Mesenchymal stem cell (in vitro differentiated cells and primary cell): ENCODE measurements at regions not wholly inside any gene's neighbourhood (a gene's known extent, or its start where the extent isn't known, plus 50 kb on each side); places are given as distances from the start of the nearest gene placed in this dataset.
A peak's percentile ranks its signal among the peaks of the same experiment; 100 is the strongest.

Experiments
- DNase-seq: peaks from one replicate; pipeline ENCODE4 v3.0.0-alpha.2; 2013
- H2AFZ ChIP-seq: one replicate; pipeline ENCODE4 v1.6.1; 2013; ENCODE audit warnings: low read depth, mild to moderate bottlenecking, control low read depth, inconsistent platforms, low read length, moderate library complexity
- H2AK5ac ChIP-seq: 2 replicates; pipeline ENCODE4 v1.6.1; 2013; ENCODE audit warnings: low read length, moderate library complexity, mild to moderate bottlenecking, inconsistent platforms; ENCODE audit not compliant: severe bottlenecking
- H2BK120ac ChIP-seq: one replicate; pipeline ENCODE4 v1.6.1; 2013; ENCODE audit warnings: low read depth, mild to moderate bottlenecking, inconsistent platforms, low read length, moderate library complexity
- H2BK12ac ChIP-seq, 2 experiments: one replicate each; pipeline ENCODE4 v1.6.1; 2013; ENCODE audit warnings: inconsistent platforms in 2 of 2, low read length in 2 of 2, mild to moderate bottlenecking in 2 of 2, moderate library complexity in 2 of 2, control low read depth in 1 of 2
- H2BK15ac ChIP-seq: one replicate; pipeline ENCODE4 v1.6.1; 2013; ENCODE audit warnings: mild to moderate bottlenecking, low read depth, inconsistent platforms; ENCODE audit not compliant: poor library complexity, severe bottlenecking
- H2BK5ac ChIP-seq: 2 replicates; pipeline ENCODE4 v1.6.1; 2013; ENCODE audit warnings: low read depth, mild to moderate bottlenecking, low read length, control low read depth, inconsistent platforms; ENCODE audit not compliant: poor library complexity, severe bottlenecking
- H3K14ac ChIP-seq, 2 experiments: one replicate each; pipeline ENCODE4 v1.6.1; 2013; ENCODE audit warnings: inconsistent platforms in 2 of 2, low read length in 2 of 2, control low read depth in 1 of 2, mild to moderate bottlenecking in 1 of 2, moderate library complexity in 1 of 2
- H3K18ac ChIP-seq, 2 experiments: one replicate each; pipeline ENCODE4 v1.6.1; 2013; ENCODE audit warnings: inconsistent platforms in 2 of 2, low read length in 2 of 2, control low read depth in 1 of 2, low read depth in 1 of 2, mild to moderate bottlenecking in 1 of 2
- H3K23ac ChIP-seq, 2 experiments: one replicate each; pipeline ENCODE4 v1.6.1; 2013; ENCODE audit warnings: inconsistent platforms in 2 of 2, low read length in 2 of 2, mild to moderate bottlenecking in 2 of 2, moderate library complexity in 2 of 2, control low read depth in 1 of 2
- H3K27ac ChIP-seq: 2 replicates; pipeline ENCODE4 v1.5.1; 2013; ENCODE audit warnings: mild to moderate bottlenecking, moderate library complexity, low read length, control low read depth, inconsistent platforms; ENCODE audit not compliant: poor library complexity, severe bottlenecking
- H3K27me3 ChIP-seq, 2 experiments: 2 replicates each; pipeline versions ENCODE4 v1.6.1 to v1.7.0; 2013; ENCODE audit warnings: low read length in 2 of 2, mild to moderate bottlenecking in 2 of 2, moderate library complexity in 2 of 2, control low read depth in 1 of 2, inconsistent platforms in 1 of 2; ENCODE audit not compliant: control insufficient read depth in 1 of 2, insufficient read depth in 1 of 2
- H3K36me3 ChIP-seq, 2 experiments: 2 replicates each; pipeline versions ENCODE4 v1.6.1 to v1.7.0; 2013; ENCODE audit warnings: low read length in 2 of 2, control low read depth in 1 of 2, inconsistent platforms in 1 of 2, low read depth in 1 of 2, mild to moderate bottlenecking in 1 of 2; ENCODE audit not compliant: insufficient read depth in 2 of 2, control insufficient read depth in 1 of 2
- H3K4ac ChIP-seq, 2 experiments: one replicate each; pipeline ENCODE4 v1.6.1; 2013; ENCODE audit warnings: inconsistent platforms in 2 of 2, low read length in 2 of 2, mild to moderate bottlenecking in 2 of 2, moderate library complexity in 2 of 2, control low read depth in 1 of 2, low read depth in 1 of 2
- H3K4me1 ChIP-seq: 2 replicates; pipeline ENCODE4 v1.6.1; 2013; ENCODE audit warnings: low read depth, low read length, control low read depth; ENCODE audit not compliant: control insufficient read depth, insufficient read depth
- H3K4me2 ChIP-seq: 2 replicates; pipeline ENCODE4 v1.6.1; 2013; ENCODE audit warnings: low read length, mild to moderate bottlenecking, inconsistent platforms; ENCODE audit not compliant: poor library complexity, severe bottlenecking
- H3K4me3 ChIP-seq, 2 experiments: 2 replicates each; pipeline versions ENCODE4 v1.5.1 to v1.7.0; 2013; ENCODE audit warnings: low read length in 2 of 2, mild to moderate bottlenecking in 2 of 2, control low read depth in 1 of 2, low read depth in 1 of 2; ENCODE audit not compliant: insufficient read depth in 1 of 2
- H3K79me1 ChIP-seq: replicated peaks from 2 replicates; pipeline ENCODE4 v1.6.1; 2013; ENCODE audit warnings: mild to moderate bottlenecking, control low read depth, low read length, inconsistent platforms; ENCODE audit not compliant: poor library complexity, severe bottlenecking
- H3K9ac ChIP-seq: 2 replicates; pipeline ENCODE4 v1.7.0; 2013; ENCODE audit warnings: mild to moderate bottlenecking, low read length, moderate library complexity
- H3K9me3 ChIP-seq: 2 replicates; pipeline ENCODE4 v1.7.0; 2013; ENCODE audit warnings: mild to moderate bottlenecking, low read length; ENCODE audit not compliant: control insufficient read depth
- H4K8ac ChIP-seq: one replicate; pipeline ENCODE4 v1.6.1; 2013; ENCODE audit warnings: inconsistent platforms, mild to moderate bottlenecking, low read length, moderate library complexity
- H4K91ac ChIP-seq: one replicate; pipeline ENCODE4 v1.6.1; 2013; ENCODE audit warnings: mild to moderate bottlenecking, low read length, inconsistent platforms
- WGBS: methylation state at CpG from one replicate; pipeline ENCODE4 v1.1.7; 2013; ENCODE audit warnings: mixed read lengths; 5-methylcytosine and 5-hydroxymethylcytosine counted together

- Histone ChIP-seq H2AK5ac (no peak overlapping the region), H3K23ac (no peak overlapping the region), H3K4me3 (no peak overlapping the region), H4K91ac (no peak overlapping the region), H2BK120ac (no peak overlapping the region), H4K8ac (no peak overlapping the region), H3K18ac (no peak overlapping the region), H2BK15ac (no peak overlapping the region), H3K4me1 (no peaks in the 10 kb centered on the region), H2BK5ac (no peak overlapping the region), H3K27ac (no peak overlapping the region), H3K9me3 (no peaks in the 10 kb centered on the region), H3K27me3 (no peaks in the 10 kb centered on the region), H2AFZ (no peak overlapping the region), H3K4me2 (no peak overlapping the region), H3K14ac (no peak overlapping the region), H2BK12ac (no peak overlapping the region), H3K4ac (no peak overlapping the region), H3K36me3 (no peaks in the 10 kb centered on the region), H3K79me1 (no peaks in the 10 kb centered on the region), H3K9ac (no peak overlapping the region)
- no peak for DNase-seq
- WGBS = 48% methylated on average over 2 of the region's 2 CpGs
These were observed 512.3 kb upstream of the PCDH9 start for GRCh38 chr13:67742478-67742877.

GRCh38 chr13:67740871-67741535 is 510.9 kb upstream of the PCDH9 start:
- Histone ChIP-seq H3K14ac (no peak overlapping the region), H3K27ac (no peak overlapping the region), H2AFZ (no peak overlapping the region), H3K9ac (no peak overlapping the region), H3K9me3 (no peaks in the 10 kb centered on the region), H2BK5ac (no peak overlapping the region), H3K4me1 (no peaks in the 10 kb centered on the region), H3K23ac (no peak overlapping the region), H4K8ac (no peak overlapping the region), H3K36me3 (no peaks in the 10 kb centered on the region), H3K79me1 (no peaks in the 10 kb centered on the region), H2BK15ac (no peak overlapping the region), H2BK12ac (no peak overlapping the region), H2BK120ac (no peak overlapping the region), H4K91ac (no peak overlapping the region), H3K4me2 (no peak overlapping the region), H3K4ac (no peak overlapping the region), H3K4me3 (no peak overlapping the region), H3K18ac (no peak overlapping the region), H2AK5ac (no peak overlapping the region), H3K27me3 (no peaks in the 10 kb centered on the region)
- DNase-seq = peak; percentile 10
- 66% methylated on average over 4 of the region's 4 CpGs for WGBS

DNA sequence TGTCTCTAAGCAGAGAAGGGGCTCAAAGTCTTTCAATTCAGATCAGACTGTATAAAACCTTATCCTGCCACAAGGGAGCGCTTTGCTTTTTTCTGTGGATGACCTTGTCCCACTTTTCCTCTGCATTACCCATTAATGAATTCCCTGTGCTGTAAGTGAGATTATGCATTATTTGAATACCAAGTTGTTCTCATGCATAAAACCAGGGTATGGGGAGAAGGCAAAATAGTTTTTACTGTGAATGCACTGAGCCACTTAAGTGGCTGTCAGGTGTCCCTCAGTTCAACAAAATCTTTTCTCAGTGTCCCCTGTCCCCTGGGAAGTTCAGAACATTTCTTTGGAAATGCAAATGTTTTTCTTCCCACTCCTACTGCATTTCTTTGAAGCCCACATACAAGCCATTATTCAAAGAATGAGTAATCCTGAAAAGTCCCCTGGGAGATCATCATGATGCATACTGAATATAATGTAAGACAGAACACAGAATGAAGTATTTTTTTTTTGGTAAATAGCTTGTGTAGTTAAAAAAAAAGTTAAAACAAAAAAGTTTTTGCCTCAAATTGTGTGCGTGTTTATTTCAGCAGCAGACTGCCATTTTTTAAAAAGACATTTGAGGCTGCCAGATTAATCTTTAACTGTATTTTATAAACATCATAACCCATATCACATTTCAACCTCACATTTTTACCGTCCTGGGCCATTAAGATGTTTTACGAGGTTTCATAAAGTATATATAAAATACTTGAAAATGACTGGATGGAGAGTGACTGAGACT is 506.7 kb upstream of the PCDH9 start:
- Histone ChIP-seq H2BK12ac (no peak overlapping the region), H3K14ac (no peak overlapping the region), H2AFZ (no peak overlapping the region), H3K27ac (peak overlapping the region; percentile 94), H4K8ac (no peak overlapping the region), H3K9ac (peak overlapping the region; percentile 53), H3K4me1 (no peaks in the 10 kb centered on the region), H3K4me2 (peak overlapping the region; percentile 65), H3K4me3 (peak overlapping the region in 1 of 2 experiments; percentile 26), H3K23ac (no peak overlapping the region), H3K4ac (no peak overlapping the region), H2BK15ac (no peak overlapping the region), H3K9me3 (no peaks in the 10 kb centered on the region), H2AK5ac (no peak overlapping the region), H3K36me3 (no peaks in the 10 kb centered on the region), H4K91ac (no peak overlapping the region), H3K18ac (no peak overlapping the region), H3K79me1 (no peaks in the 10 kb centered on the region), H2BK5ac (peak overlapping the region; percentile 66), H2BK120ac (no peak overlapping the region), H3K27me3 (no peaks in the 10 kb centered on the region)
- WGBS = 36% methylated on average over 1 of the region's 4 CpGs
- peak; percentile 77 for DNase-seq

- H3K4me3 ChIP-seq = no peak overlapping the region
- H2BK5ac ChIP-seq = no peak overlapping the region
- WGBS = no CpG with 5 or more reads among the region's 1 CpG
These were observed 505.5 kb upstream of the PCDH9 start for GRCh38 chr13:67735651-67736050.

More at GRCh38 chr13:67735651-67736050, 505.5 kb upstream of the PCDH9 start:
- Histone ChIP-seq H2AFZ (no peak overlapping the region), H3K14ac (no peak overlapping the region), H3K9ac (no peak overlapping the region), H2AK5ac (no peak overlapping the region), H2BK12ac (no peak overlapping the region), H2BK120ac (no peak overlapping the region), H3K23ac (no peak overlapping the region), H4K91ac (no peak overlapping the region), H3K27me3 (no peaks in the 10 kb centered on the region), H3K27ac (no peak overlapping the region), H3K4ac (no peak overlapping the region), H4K8ac (no peak overlapping the region), H3K36me3 (no peaks in the 10 kb centered on the region), H3K79me1 (no peaks in the 10 kb centered on the region), H3K9me3 (no peaks in the 10 kb centered on the region), H3K4me2 (no peak overlapping the region), H3K18ac (no peak overlapping the region), H2BK15ac (no peak overlapping the region), H3K4me1 (no peaks in the 10 kb centered on the region)
- DNase-seq = no peak
